ENCODE measurements at regions not wholly inside any gene's neighbourhood (a gene's known extent, or its start where the extent isn't known, plus 50 kb on each side); places are given as distances from the start of the nearest gene placed in this dataset.

- no peak for TF ChIP-seq CTCF (IDR thresholded peaks at IDR 0.05)
- TF ChIP-seq POLR2A (IDR thresholded peaks at IDR 0.05) = no peak
Measured at GRCh38 chr7:84712374-84713121, 474.3 kb downstream of the SEMA3D start.
